ENCODE measurements at regions not wholly inside any gene's neighbourhood (a gene's known extent, or its start where the extent isn't known, plus 50 kb on each side); places are given as distances from the start of the nearest gene placed in this dataset.

GRCh38 chr16:86299882-86300610 is 210.3 kb upstream of the FOXF1 start:
- no peaks in the 10 kb centered on the region for H3K36me3 Mint-ChIP-seq (ENCODE audit: low read depth)
- peaks cover 65% of the 10 kb centered on the region for H3K27me3 Mint-ChIP-seq
- no peak for DNase-seq
- H3K4me1 Mint-ChIP-seq (ENCODE audit: low read depth) = peaks cover 2% of the 10 kb centered on the region
- no peak overlapping the region for H3K4me3 Mint-ChIP-seq
- no peak overlapping the region for H3K27ac Mint-ChIP-seq
- H3K9me3 Mint-ChIP-seq = no peaks in the 10 kb centered on the region

- Mint-ChIP-seq H3K27ac (no peak overlapping the region), H3K27me3 (peaks cover 64% of the 10 kb centered on the region), H3K36me3 (ENCODE audit: low read depth) (no peaks in the 10 kb centered on the region), H3K4me3 (no peak overlapping the region), H3K9me3 (no peaks in the 10 kb centered on the region), H3K4me1 (ENCODE audit: low read depth) (peaks cover 2% of the 10 kb centered on the region)
- DNase-seq = peak; percentile 15
Observed at GRCh38 chr16:86300746-86301481, 209.4 kb upstream of the FOXF1 start.

- DNase-seq = no peak
- Mint-ChIP-seq H3K27me3 (peaks cover 58% of the 10 kb centered on the region), H3K4me3 (no peak overlapping the region), H3K27ac (no peak overlapping the region), H3K36me3 (ENCODE audit: low read depth) (no peaks in the 10 kb centered on the region), H3K4me1 (ENCODE audit: low read depth) (peaks cover 2% of the 10 kb centered on the region), H3K9me3 (no peaks in the 10 kb centered on the region)
Observed at GRCh38 chr16:86302421-86303109, 207.8 kb upstream of the FOXF1 start.

GRCh38 chr16:86303787-86304678 is 206.3 kb upstream of the FOXF1 start:
- DNase-seq = no peak
- Mint-ChIP-seq H3K36me3 (ENCODE audit: low read depth) (no peaks in the 10 kb centered on the region), H3K27me3 (peaks cover 46% of the 10 kb centered on the region), H3K4me3 (no peak overlapping the region), H3K4me1 (ENCODE audit: low read depth) (peaks cover 2% of the 10 kb centered on the region), H3K27ac (no peak overlapping the region), H3K9me3 (no peaks in the 10 kb centered on the region)

GRCh38 chr16:86304868-86305267 is 205.5 kb upstream of the FOXF1 start:
- DNase-seq = no peak
- H3K4me3 Mint-ChIP-seq = no peak overlapping the region
- peaks cover 41% of the 10 kb centered on the region for H3K27me3 Mint-ChIP-seq
- peaks cover 2% of the 10 kb centered on the region for H3K4me1 Mint-ChIP-seq (ENCODE audit: low read depth)
- H3K9me3 Mint-ChIP-seq = no peaks in the 10 kb centered on the region
- H3K36me3 Mint-ChIP-seq (ENCODE audit: low read depth) = no peaks in the 10 kb centered on the region
- H3K27ac Mint-ChIP-seq = no peak overlapping the region

GRCh38 chr16:86305440-86305839 is 204.9 kb upstream of the FOXF1 start:
- no peak overlapping the region for H3K4me3 Mint-ChIP-seq
- H3K9me3 Mint-ChIP-seq = no peaks in the 10 kb centered on the region
- no peak overlapping the region for H3K27ac Mint-ChIP-seq
- H3K27me3 Mint-ChIP-seq = peaks cover 36% of the 10 kb centered on the region
- H3K4me1 Mint-ChIP-seq (ENCODE audit: low read depth) = peaks cover 2% of the 10 kb centered on the region
- DNase-seq = no peak
- H3K36me3 Mint-ChIP-seq (ENCODE audit: low read depth) = no peaks in the 10 kb centered on the region

GRCh38 chr16:86306011-86306644 is 204.2 kb upstream of the FOXF1 start:
- no peak overlapping the region for H3K27ac Mint-ChIP-seq
- peaks cover 32% of the 10 kb centered on the region for H3K27me3 Mint-ChIP-seq
- H3K9me3 Mint-ChIP-seq = no peaks in the 10 kb centered on the region
- no peak overlapping the region for H3K4me3 Mint-ChIP-seq
- H3K36me3 Mint-ChIP-seq (ENCODE audit: low read depth) = no peaks in the 10 kb centered on the region
- DNase-seq = no peak
- H3K4me1 Mint-ChIP-seq (ENCODE audit: low read depth) = no peaks in the 10 kb centered on the region

GRCh38 chr16:86306811-86307513 is 203.4 kb upstream of the FOXF1 start:
- H3K27ac Mint-ChIP-seq = no peak overlapping the region
- no peaks in the 10 kb centered on the region for H3K9me3 Mint-ChIP-seq
- H3K36me3 Mint-ChIP-seq (ENCODE audit: low read depth) = no peaks in the 10 kb centered on the region
- H3K27me3 Mint-ChIP-seq = peaks cover 29% of the 10 kb centered on the region
- H3K4me1 Mint-ChIP-seq (ENCODE audit: low read depth) = no peaks in the 10 kb centered on the region
- DNase-seq = no peak
- no peak overlapping the region for H3K4me3 Mint-ChIP-seq

- Mint-ChIP-seq H3K9me3 (no peaks in the 10 kb centered on the region), H3K4me3 (no peak overlapping the region), H3K36me3 (ENCODE audit: low read depth) (no peaks in the 10 kb centered on the region), H3K27ac (no peak overlapping the region), H3K27me3 (peaks cover 28% of the 10 kb centered on the region), H3K4me1 (ENCODE audit: low read depth) (no peaks in the 10 kb centered on the region)
- no peak for DNase-seq
Observed at GRCh38 chr16:86307514-86307903, 202.8 kb upstream of the FOXF1 start.

- Mint-ChIP-seq H3K9me3 (no peaks in the 10 kb centered on the region), H3K36me3 (ENCODE audit: low read depth) (no peaks in the 10 kb centered on the region), H3K4me1 (ENCODE audit: low read depth) (no peaks in the 10 kb centered on the region), H3K4me3 (no peak overlapping the region), H3K27me3 (peaks cover 28% of the 10 kb centered on the region), H3K27ac (no peak overlapping the region)
- DNase-seq = no peak
Observed at GRCh38 chr16:86308514-86308913, 201.8 kb upstream of the FOXF1 start.

- no peaks in the 10 kb centered on the region for H3K36me3 Mint-ChIP-seq (ENCODE audit: low read depth)
- no peaks in the 10 kb centered on the region for H3K9me3 Mint-ChIP-seq
- no peaks in the 10 kb centered on the region for H3K4me1 Mint-ChIP-seq (ENCODE audit: low read depth)
- no peak overlapping the region for H3K4me3 Mint-ChIP-seq
- no peak for DNase-seq
- H3K27me3 Mint-ChIP-seq = peaks cover 7% of the 10 kb centered on the region
- H3K27ac Mint-ChIP-seq = no peak overlapping the region
Observed at GRCh38 chr16:86313631-86314030, 196.7 kb upstream of the FOXF1 start.

GRCh38 chr16:86314402-86315025 is 195.8 kb upstream of the FOXF1 start:
- peaks cover 7% of the 10 kb centered on the region for H3K27me3 Mint-ChIP-seq
- DNase-seq = no peak
- H3K36me3 Mint-ChIP-seq (ENCODE audit: low read depth) = no peaks in the 10 kb centered on the region
- no peaks in the 10 kb centered on the region for H3K4me1 Mint-ChIP-seq (ENCODE audit: low read depth)
- H3K27ac Mint-ChIP-seq = no peak overlapping the region
- H3K9me3 Mint-ChIP-seq = no peaks in the 10 kb centered on the region
- H3K4me3 Mint-ChIP-seq = no peak overlapping the region

All from activated T-cell treated with anti-CD3 and anti-CD28 coated beads, Interleukin-2, amount 50 U/mL, for 24 hours (primary cell).